Activated CD8-positive, alpha-beta T cell treated with anti-CD3 and anti-CD28 coated beads, Interleukin-2, amount 10 ng/mL, durations not matched to agents 7 days and 5 days (primary cell): ENCODE measurements at regions not wholly inside any gene's neighbourhood (a gene's known extent, or its start where the extent isn't known, plus 50 kb on each side); places are given as distances from the start of the nearest gene placed in this dataset.

Experiments
- ATAC-seq: fragments of 150-1000 bp; cut with Tn5 transposase; one replicate; pipeline ENCODE4 v1.10.0; 2021; ENCODE audit warnings: moderate library complexity
- CTCF ChIA-PET: fragments of 350-600 bp; sonication (Branson Sonifier 250); formaldehyde crosslinking; loops from one replicate; lab custom pipeline; 2021; ENCODE audit warnings: antibody characterized with exemption; lab: Charles Lee
- POLR2A ChIA-PET: fragments of 350-600 bp; sonication (Branson Sonifier 250); formaldehyde crosslinking; loops from one replicate; lab custom pipeline; 2021; ENCODE audit warnings: antibody characterized with exemption; lab: Charles Lee
- DNase-seq: peaks from one replicate; pipeline ENCODE4 v3.0.0-alpha.2; 2020
- H3K27ac Mint-ChIP-seq: one replicate; pipeline ENCODE4 v1.8.0; 2021; ENCODE audit warnings: mild to moderate bottlenecking, mixed read lengths
- H3K27me3 Mint-ChIP-seq: one replicate; pipeline ENCODE4 v1.8.0; 2021; ENCODE audit warnings: low read depth, mixed read lengths
- H3K36me3 Mint-ChIP-seq: one replicate; pipeline ENCODE4 v1.8.0; 2021; ENCODE audit warnings: low read depth, mixed read lengths
- H3K4me1 Mint-ChIP-seq: one replicate; pipeline ENCODE4 v1.8.0; 2021; ENCODE audit warnings: low read depth, mixed read lengths
- H3K4me3 Mint-ChIP-seq: one replicate; pipeline ENCODE4 v1.8.0; 2021; ENCODE audit warnings: mild to moderate bottlenecking, mixed read lengths
- H3K9me3 Mint-ChIP-seq: one replicate; pipeline ENCODE4 v1.8.0; 2022; ENCODE audit warnings: mixed read lengths; ENCODE audit not compliant: insufficient read depth

GRCh38 chr18:27899893-27900292 is 277.0 kb downstream of the CDH2 start:
- DNase-seq (no peak), ATAC-seq (no peak)
- Mint-ChIP-seq H3K4me3 (no peak overlapping the region), H3K4me1 (no peaks in the 10 kb centered on the region), H3K36me3 (no peaks in the 10 kb centered on the region), H3K27ac (no peak overlapping the region), H3K27me3 (no peaks in the 10 kb centered on the region), H3K9me3 (peaks cover 18% of the 10 kb centered on the region)
- POLR2A ChIA-PET = no interaction called here
- CTCF ChIA-PET = no interaction called here

GRCh38 chr18:27894746-27895145 is 282.2 kb downstream of the CDH2 start:
- CTCF ChIA-PET = no interaction called here
- H3K4me1 Mint-ChIP-seq = no peaks in the 10 kb centered on the region

GRCh38 chr18:27887711-27888495 is 289.0 kb downstream of the CDH2 start:
- DNase-seq (no peak), ATAC-seq (no peak)
- H3K36me3 Mint-ChIP-seq = no peaks in the 10 kb centered on the region
- ChIA-PET POLR2A (no interaction called here), CTCF (no interaction called here)
- peaks cover 9% of the 10 kb centered on the region for H3K9me3 Mint-ChIP-seq
- H3K4me1 Mint-ChIP-seq = no peaks in the 10 kb centered on the region
- no peaks in the 10 kb centered on the region for H3K27me3 Mint-ChIP-seq
- no peak overlapping the region for H3K27ac Mint-ChIP-seq
- no peak overlapping the region for H3K4me3 Mint-ChIP-seq

More at GRCh38 chr18:27894746-27895145, 282.2 kb downstream of the CDH2 start:
- POLR2A ChIA-PET = no interaction called here
- no peaks in the 10 kb centered on the region for H3K27me3 Mint-ChIP-seq
- no peaks in the 10 kb centered on the region for H3K36me3 Mint-ChIP-seq
- H3K4me3 Mint-ChIP-seq = no peak overlapping the region
- ATAC-seq (no peak), DNase-seq (no peak)
- no peak overlapping the region for H3K27ac Mint-ChIP-seq
- H3K9me3 Mint-ChIP-seq = peaks cover 5% of the 10 kb centered on the region

GRCh38 chr18:27887287-27887686 is 289.6 kb downstream of the CDH2 start:
- Mint-ChIP-seq H3K9me3 (peaks cover 9% of the 10 kb centered on the region), H3K36me3 (no peaks in the 10 kb centered on the region), H3K27me3 (no peaks in the 10 kb centered on the region), H3K27ac (no peak overlapping the region), H3K4me1 (no peaks in the 10 kb centered on the region), H3K4me3 (no peak overlapping the region)
- POLR2A ChIA-PET = no interaction called here
- no peak for DNase-seq
- CTCF ChIA-PET = no interaction called here
- no peak for ATAC-seq

GRCh38 chr18:27879540-27879939 is 297.4 kb downstream of the CDH2 start:
- no peak for ATAC-seq
- Mint-ChIP-seq H3K4me3 (no peak overlapping the region), H3K4me1 (no peaks in the 10 kb centered on the region), H3K9me3 (no peaks in the 10 kb centered on the region), H3K36me3 (no peaks in the 10 kb centered on the region), H3K27me3 (no peaks in the 10 kb centered on the region), H3K27ac (no peak overlapping the region)
- ChIA-PET CTCF (no interaction called here), POLR2A (no interaction called here)
- no peak for DNase-seq

- ChIA-PET CTCF (no interaction called here), POLR2A (no interaction called here)
- Mint-ChIP-seq H3K9me3 (peaks cover 3% of the 10 kb centered on the region), H3K4me1 (no peaks in the 10 kb centered on the region), H3K36me3 (no peaks in the 10 kb centered on the region), H3K4me3 (no peak overlapping the region), H3K27ac (no peak overlapping the region), H3K27me3 (no peaks in the 10 kb centered on the region)
- ATAC-seq = no peak
- DNase-seq = no peak
These were observed 305.2 kb downstream of the CDH2 start for GRCh38 chr18:27871726-27872125.

GRCh38 chr18:27869735-27870134 is 307.2 kb downstream of the CDH2 start:
- no peaks in the 10 kb centered on the region for H3K4me1 Mint-ChIP-seq
- POLR2A ChIA-PET = no interaction called here
- H3K27ac Mint-ChIP-seq = no peak overlapping the region
- DNase-seq = no peak
- H3K27me3 Mint-ChIP-seq = no peaks in the 10 kb centered on the region
- no peak overlapping the region for H3K4me3 Mint-ChIP-seq
- CTCF ChIA-PET = no interaction called here
- no peaks in the 10 kb centered on the region for H3K36me3 Mint-ChIP-seq
- ATAC-seq = no peak
- peaks cover 3% of the 10 kb centered on the region for H3K9me3 Mint-ChIP-seq

GRCh38 chr18:27865431-27865830 is 311.5 kb downstream of the CDH2 start:
- POLR2A ChIA-PET = no interaction called here
- CTCF ChIA-PET = no interaction called here

GRCh38 chr18:27863780-27864430 is 313.0 kb downstream of the CDH2 start:
- Mint-ChIP-seq H3K9me3 (peaks cover 3% of the 10 kb centered on the region), H3K4me3 (no peak overlapping the region), H3K27ac (no peak overlapping the region), H3K27me3 (no peaks in the 10 kb centered on the region), H3K4me1 (no peaks in the 10 kb centered on the region), H3K36me3 (no peaks in the 10 kb centered on the region)
- CTCF ChIA-PET = no interaction called here
- POLR2A ChIA-PET = no interaction called here
- ATAC-seq = no peak
- DNase-seq = no peak

More at GRCh38 chr18:27865431-27865830, 311.5 kb downstream of the CDH2 start:
- Mint-ChIP-seq H3K27me3 (no peaks in the 10 kb centered on the region), H3K4me1 (no peaks in the 10 kb centered on the region), H3K27ac (no peak overlapping the region), H3K9me3 (peaks cover 3% of the 10 kb centered on the region), H3K4me3 (no peak overlapping the region), H3K36me3 (no peaks in the 10 kb centered on the region)
- DNase-seq (no peak), ATAC-seq (no peak)

- POLR2A ChIA-PET = no interaction called here
- ATAC-seq = no peak
These were observed 314.8 kb downstream of the CDH2 start for GRCh38 chr18:27862041-27862682.

GRCh38 chr18:27861539-27861938 is 315.4 kb downstream of the CDH2 start:
- POLR2A ChIA-PET = no interaction called here
- ATAC-seq = no peak

More at GRCh38 chr18:27862041-27862682, 314.8 kb downstream of the CDH2 start:
- H3K36me3 Mint-ChIP-seq = no peaks in the 10 kb centered on the region
- no peaks in the 10 kb centered on the region for H3K4me1 Mint-ChIP-seq
- H3K9me3 Mint-ChIP-seq = peaks cover 3% of the 10 kb centered on the region
- no peak overlapping the region for H3K27ac Mint-ChIP-seq
- DNase-seq = no peak
- CTCF ChIA-PET = no interaction called here
- no peak overlapping the region for H3K4me3 Mint-ChIP-seq
- no peaks in the 10 kb centered on the region for H3K27me3 Mint-ChIP-seq

GRCh38 chr18:27860701-27861107 is 316.2 kb downstream of the CDH2 start:
- Mint-ChIP-seq H3K27me3 (no peaks in the 10 kb centered on the region), H3K36me3 (no peaks in the 10 kb centered on the region), H3K9me3 (no peaks in the 10 kb centered on the region), H3K27ac (no peak overlapping the region), H3K4me1 (no peaks in the 10 kb centered on the region), H3K4me3 (no peak overlapping the region)
- ChIA-PET POLR2A (no interaction called here), CTCF (no interaction called here)
- DNase-seq = no peak
- no peak for ATAC-seq

More at GRCh38 chr18:27861539-27861938, 315.4 kb downstream of the CDH2 start:
- CTCF ChIA-PET = no interaction called here
- DNase-seq = no peak
- no peak overlapping the region for H3K27ac Mint-ChIP-seq
- no peaks in the 10 kb centered on the region for H3K9me3 Mint-ChIP-seq
- H3K27me3 Mint-ChIP-seq = no peaks in the 10 kb centered on the region
- H3K4me1 Mint-ChIP-seq = no peaks in the 10 kb centered on the region
- H3K36me3 Mint-ChIP-seq = no peaks in the 10 kb centered on the region
- no peak overlapping the region for H3K4me3 Mint-ChIP-seq
